ENCODE measurements at regions not wholly inside any gene's neighbourhood (a gene's known extent, or its start where the extent isn't known, plus 50 kb on each side); places are given as distances from the start of the nearest gene placed in this dataset.

GRCh38 chr16:35425270-35425669 is 1965.9 kb downstream of the TP53TG3F start:
- H3K27ac Mint-ChIP-seq: no peak overlapping the region
- H3K4me1 Mint-ChIP-seq: no peaks in the 10 kb centered on the region
- H3K27me3 Mint-ChIP-seq: no peaks in the 10 kb centered on the region
- DNase-seq: no peak
- H3K36me3 Mint-ChIP-seq (ENCODE audit: low read depth): no peaks in the 10 kb centered on the region
- no peak overlapping the region for H3K4me3 Mint-ChIP-seq
- ChIA-PET CTCF (no interaction called here), POLR2A (no interaction called here)
- peaks cover 20% of the 10 kb centered on the region for H3K9me3 Mint-ChIP-seq

GRCh38 chr16:35431829-35432663 is 1972.6 kb downstream of the TP53TG3F start:
- no peak for DNase-seq
- H3K27me3 Mint-ChIP-seq: no peaks in the 10 kb centered on the region
- H3K4me1 Mint-ChIP-seq: no peaks in the 10 kb centered on the region
- H3K9me3 Mint-ChIP-seq: peaks cover 27% of the 10 kb centered on the region
- ChIA-PET POLR2A (no interaction called here), CTCF (no interaction called here)
- no peak overlapping the region for H3K4me3 Mint-ChIP-seq
- H3K27ac Mint-ChIP-seq: no peak overlapping the region
- no peaks in the 10 kb centered on the region for H3K36me3 Mint-ChIP-seq (ENCODE audit: low read depth)

GRCh38 chr16:35440875-35441274 is 1981.5 kb downstream of the TP53TG3F start:
- CTCF ChIA-PET: no interaction called here
- Mint-ChIP-seq H3K4me1 (no peaks in the 10 kb centered on the region), H3K27ac (no peak overlapping the region), H3K27me3 (no peaks in the 10 kb centered on the region), H3K9me3 (peaks cover 19% of the 10 kb centered on the region), H3K4me3 (no peak overlapping the region), H3K36me3 (ENCODE audit: low read depth) (no peaks in the 10 kb centered on the region)
- DNase-seq: no peak
- POLR2A ChIA-PET: no interaction called here

GRCh38 chr16:35447010-35447558 is 1987.7 kb downstream of the TP53TG3F start:
- Mint-ChIP-seq H3K9me3 (peaks cover 43% of the 10 kb centered on the region), H3K36me3 (ENCODE audit: low read depth) (no peaks in the 10 kb centered on the region), H3K27me3 (no peaks in the 10 kb centered on the region), H3K27ac (no peak overlapping the region), H3K4me3 (no peak overlapping the region), H3K4me1 (no peaks in the 10 kb centered on the region)
- DNase-seq: no peak
- ChIA-PET POLR2A (no interaction called here), CTCF (no interaction called here)

- H3K27me3 Mint-ChIP-seq: no peaks in the 10 kb centered on the region
- H3K4me1 Mint-ChIP-seq: no peaks in the 10 kb centered on the region
- peaks cover 47% of the 10 kb centered on the region for H3K9me3 Mint-ChIP-seq
- H3K27ac Mint-ChIP-seq: no peak overlapping the region
- no peak overlapping the region for H3K4me3 Mint-ChIP-seq
- CTCF ChIA-PET: no interaction called here
- no peak for DNase-seq
- POLR2A ChIA-PET: no interaction called here
- no peaks in the 10 kb centered on the region for H3K36me3 Mint-ChIP-seq (ENCODE audit: low read depth)
These were observed 1990.3 kb downstream of the TP53TG3F start for GRCh38 chr16:35449663-35450062.

- Mint-ChIP-seq H3K4me1 (no peaks in the 10 kb centered on the region), H3K9me3 (peaks cover 42% of the 10 kb centered on the region), H3K27ac (no peak overlapping the region), H3K4me3 (no peak overlapping the region), H3K27me3 (no peaks in the 10 kb centered on the region), H3K36me3 (ENCODE audit: low read depth) (no peaks in the 10 kb centered on the region)
- CTCF ChIA-PET: no interaction called here
- POLR2A ChIA-PET: no interaction called here
- DNase-seq: no peak
These were observed 1991.2 kb downstream of the TP53TG3F start for GRCh38 chr16:35450648-35451047.

- H3K27me3 Mint-ChIP-seq: no peaks in the 10 kb centered on the region
- peaks cover 41% of the 10 kb centered on the region for H3K9me3 Mint-ChIP-seq
These were observed 1993.1 kb downstream of the TP53TG3F start for GRCh38 chr16:35452471-35452870.

GRCh38 chr16:35463358-35463757 is 2003.9 kb downstream of the TP53TG3F start:
- no peak overlapping the region for H3K4me3 Mint-ChIP-seq
- H3K27ac Mint-ChIP-seq: no peak overlapping the region
- H3K27me3 Mint-ChIP-seq: no peaks in the 10 kb centered on the region
- H3K9me3 Mint-ChIP-seq: peaks cover 26% of the 10 kb centered on the region
- ChIA-PET CTCF (no interaction called here), POLR2A (no interaction called here)
- DNase-seq: no peak
- H3K36me3 Mint-ChIP-seq (ENCODE audit: low read depth): no peaks in the 10 kb centered on the region
- no peaks in the 10 kb centered on the region for H3K4me1 Mint-ChIP-seq

More at GRCh38 chr16:35452471-35452870, 1993.1 kb downstream of the TP53TG3F start:
- ChIA-PET CTCF (no interaction called here), POLR2A (no interaction called here)
- Mint-ChIP-seq H3K27ac (no peak overlapping the region), H3K4me1 (no peaks in the 10 kb centered on the region), H3K36me3 (ENCODE audit: low read depth) (no peaks in the 10 kb centered on the region), H3K4me3 (no peak overlapping the region)
- no peak for DNase-seq

- Mint-ChIP-seq H3K36me3 (ENCODE audit: low read depth) (no peaks in the 10 kb centered on the region), H3K27ac (no peak overlapping the region), H3K27me3 (no peaks in the 10 kb centered on the region), H3K9me3 (peaks cover 15% of the 10 kb centered on the region), H3K4me3 (no peak overlapping the region), H3K4me1 (no peaks in the 10 kb centered on the region)
- DNase-seq: no peak
- POLR2A ChIA-PET: no interaction called here
- CTCF ChIA-PET: no interaction called here
These were observed 2020.9 kb downstream of the TP53TG3F start for GRCh38 chr16:35480361-35480760.

- Mint-ChIP-seq H3K4me1 (no peaks in the 10 kb centered on the region), H3K9me3 (peaks cover 12% of the 10 kb centered on the region), H3K27ac (no peak overlapping the region), H3K36me3 (ENCODE audit: low read depth) (no peaks in the 10 kb centered on the region), H3K4me3 (no peak overlapping the region), H3K27me3 (no peaks in the 10 kb centered on the region)
- CTCF ChIA-PET: no interaction called here
- POLR2A ChIA-PET: no interaction called here
- no peak for DNase-seq
These were observed 2021.6 kb downstream of the TP53TG3F start for GRCh38 chr16:35480988-35481387.

GRCh38 chr16:35485915-35486314 is 2026.5 kb downstream of the TP53TG3F start:
- CTCF ChIA-PET: no interaction called here
- Mint-ChIP-seq H3K36me3 (ENCODE audit: low read depth) (no peaks in the 10 kb centered on the region), H3K27me3 (no peaks in the 10 kb centered on the region), H3K4me1 (no peaks in the 10 kb centered on the region), H3K9me3 (peaks cover 14% of the 10 kb centered on the region), H3K27ac (no peak overlapping the region), H3K4me3 (no peak overlapping the region)
- POLR2A ChIA-PET: no interaction called here
- no peak for DNase-seq

GRCh38 chr16:35492225-35492624 is 2032.8 kb downstream of the TP53TG3F start:
- Mint-ChIP-seq H3K4me3 (no peak overlapping the region), H3K36me3 (ENCODE audit: low read depth) (no peaks in the 10 kb centered on the region), H3K4me1 (no peaks in the 10 kb centered on the region), H3K9me3 (peaks cover 18% of the 10 kb centered on the region), H3K27me3 (no peaks in the 10 kb centered on the region), H3K27ac (no peak overlapping the region)
- no peak for DNase-seq
- ChIA-PET POLR2A (no interaction called here), CTCF (no interaction called here)

GRCh38 chr16:35497399-35497798 is 2038.0 kb downstream of the TP53TG3F start:
- H3K4me1 Mint-ChIP-seq: no peaks in the 10 kb centered on the region
- H3K27me3 Mint-ChIP-seq: no peaks in the 10 kb centered on the region
- H3K36me3 Mint-ChIP-seq (ENCODE audit: low read depth): no peaks in the 10 kb centered on the region
- POLR2A ChIA-PET: no interaction called here
- H3K4me3 Mint-ChIP-seq: no peak overlapping the region
- CTCF ChIA-PET: no interaction called here
- H3K27ac Mint-ChIP-seq: no peak overlapping the region
- DNase-seq: no peak
- H3K9me3 Mint-ChIP-seq: peaks cover 34% of the 10 kb centered on the region

Data from activated CD4-positive, alpha-beta T cell treated with anti-CD3 and anti-CD28 coated beads, Interleukin-2, amount 10 ng/mL, durations not matched to agents 7 days and 5 days (primary cell).